ENCODE measurements at regions not wholly inside any gene's neighbourhood (a gene's known extent, or its start where the extent isn't known, plus 50 kb on each side); places are given as distances from the start of the nearest gene placed in this dataset.

- Histone ChIP-seq H3K36me3 (ENCODE audit: control insufficient read depth, insufficient read depth, low read length) (no peaks in the 10 kb centered on the region), H3K4me3 (ENCODE audit: low read depth, low read length) (no peak overlapping the region), H3K27ac (ENCODE audit: low read depth, low read length) (no peak overlapping the region), H3K27me3 (ENCODE audit: control insufficient read depth, insufficient read depth, low read length) (no peaks in the 10 kb centered on the region), H3K9me3 (ENCODE audit: control insufficient read depth, insufficient read depth, low read length) (peaks cover 44% of the 10 kb centered on the region), H3K9ac (ENCODE audit: low read depth, low read length) (no peak overlapping the region), H3K4me1 (ENCODE audit: control insufficient read depth, insufficient read depth, low read length) (no peaks in the 10 kb centered on the region)
Observed at GRCh38 chr1:5554784-5555183, 437.4 kb downstream of the NPHP4 start.

GRCh38 chr1:5554111-5554510 is 438.1 kb downstream of the NPHP4 start:
- Histone ChIP-seq H3K9me3 (ENCODE audit: control insufficient read depth, insufficient read depth, low read length) (peaks cover 44% of the 10 kb centered on the region), H3K36me3 (ENCODE audit: control insufficient read depth, insufficient read depth, low read length) (no peaks in the 10 kb centered on the region), H3K27me3 (ENCODE audit: control insufficient read depth, insufficient read depth, low read length) (no peaks in the 10 kb centered on the region), H3K4me3 (ENCODE audit: low read depth, low read length) (no peak overlapping the region), H3K9ac (ENCODE audit: low read depth, low read length) (no peak overlapping the region), H3K27ac (ENCODE audit: low read depth, low read length) (no peak overlapping the region), H3K4me1 (ENCODE audit: control insufficient read depth, insufficient read depth, low read length) (no peaks in the 10 kb centered on the region)

- H3K27ac ChIP-seq (ENCODE audit: low read depth, low read length): no peak overlapping the region
- no peak overlapping the region for H3K4me3 ChIP-seq (ENCODE audit: low read depth, low read length)
- no peaks in the 10 kb centered on the region for H3K4me1 ChIP-seq (ENCODE audit: control insufficient read depth, insufficient read depth, low read length)
- no peaks in the 10 kb centered on the region for H3K27me3 ChIP-seq (ENCODE audit: control insufficient read depth, insufficient read depth, low read length)
- no peaks in the 10 kb centered on the region for H3K36me3 ChIP-seq (ENCODE audit: control insufficient read depth, insufficient read depth, low read length)
- H3K9me3 ChIP-seq (ENCODE audit: control insufficient read depth, insufficient read depth, low read length): peaks cover 32% of the 10 kb centered on the region
- no peak overlapping the region for H3K9ac ChIP-seq (ENCODE audit: low read depth, low read length)
Observed at GRCh38 chr1:5552787-5553484, 439.3 kb downstream of the NPHP4 start.

GRCh38 chr1:5551274-5551975 is 440.8 kb downstream of the NPHP4 start:
- Histone ChIP-seq H3K36me3 (ENCODE audit: control insufficient read depth, insufficient read depth, low read length) (no peaks in the 10 kb centered on the region), H3K27ac (ENCODE audit: low read depth, low read length) (no peak overlapping the region), H3K9ac (ENCODE audit: low read depth, low read length) (no peak overlapping the region)

GRCh38 chr1:5548266-5548665 is 444.0 kb downstream of the NPHP4 start:
- Histone ChIP-seq H3K9me3 (ENCODE audit: control insufficient read depth, insufficient read depth, low read length) (peaks cover 8% of the 10 kb centered on the region; the same call in 1 of the 2 replicates), H3K27me3 (ENCODE audit: control insufficient read depth, insufficient read depth, low read length) (no peaks in the 10 kb centered on the region), H3K4me3 (ENCODE audit: low read depth, low read length) (no peak overlapping the region), H3K4me1 (ENCODE audit: control insufficient read depth, insufficient read depth, low read length) (no peaks in the 10 kb centered on the region), H3K27ac (ENCODE audit: low read depth, low read length) (no peak overlapping the region), H3K9ac (ENCODE audit: low read depth, low read length) (no peak overlapping the region), H3K36me3 (ENCODE audit: control insufficient read depth, insufficient read depth, low read length) (no peaks in the 10 kb centered on the region)

More at GRCh38 chr1:5551274-5551975, 440.8 kb downstream of the NPHP4 start:
- Histone ChIP-seq H3K4me1 (ENCODE audit: control insufficient read depth, insufficient read depth, low read length) (no peaks in the 10 kb centered on the region), H3K4me3 (ENCODE audit: low read depth, low read length) (no peak overlapping the region), H3K27me3 (ENCODE audit: control insufficient read depth, insufficient read depth, low read length) (no peaks in the 10 kb centered on the region), H3K9me3 (ENCODE audit: control insufficient read depth, insufficient read depth, low read length) (peaks cover 21% of the 10 kb centered on the region; the same call in 1 of the 2 replicates)

GRCh38 chr1:5543235-5543634 is 449.0 kb downstream of the NPHP4 start:
- Histone ChIP-seq H3K9ac (ENCODE audit: low read depth, low read length) (no peak overlapping the region), H3K27me3 (ENCODE audit: control insufficient read depth, insufficient read depth, low read length) (no peaks in the 10 kb centered on the region), H3K27ac (ENCODE audit: low read depth, low read length) (no peak overlapping the region), H3K4me1 (ENCODE audit: control insufficient read depth, insufficient read depth, low read length) (no peaks in the 10 kb centered on the region), H3K36me3 (ENCODE audit: control insufficient read depth, insufficient read depth, low read length) (no peaks in the 10 kb centered on the region), H3K4me3 (ENCODE audit: low read depth, low read length) (no peak overlapping the region), H3K9me3 (ENCODE audit: control insufficient read depth, insufficient read depth, low read length) (peaks cover 3% of the 10 kb centered on the region; the same call in 1 of the 2 replicates)

- Histone ChIP-seq H3K27me3 (ENCODE audit: control insufficient read depth, insufficient read depth, low read length) (no peaks in the 10 kb centered on the region), H3K27ac (ENCODE audit: low read depth, low read length) (no peak overlapping the region), H3K36me3 (ENCODE audit: control insufficient read depth, insufficient read depth, low read length) (no peaks in the 10 kb centered on the region), H3K4me1 (ENCODE audit: control insufficient read depth, insufficient read depth, low read length) (no peaks in the 10 kb centered on the region), H3K9ac (ENCODE audit: low read depth, low read length) (no peak overlapping the region), H3K9me3 (ENCODE audit: control insufficient read depth, insufficient read depth, low read length) (peaks cover 6% of the 10 kb centered on the region; the same call in 1 of the 2 replicates), H3K4me3 (ENCODE audit: low read depth, low read length) (no peak overlapping the region)
Observed at GRCh38 chr1:5532811-5533210, 459.4 kb downstream of the NPHP4 start.

GRCh38 chr1:5526822-5527551 is 465.2 kb downstream of the NPHP4 start:
- Histone ChIP-seq H3K36me3 (ENCODE audit: control insufficient read depth, insufficient read depth, low read length) (no peaks in the 10 kb centered on the region), H3K4me3 (ENCODE audit: low read depth, low read length) (no peak overlapping the region), H3K4me1 (ENCODE audit: control insufficient read depth, insufficient read depth, low read length) (no peaks in the 10 kb centered on the region), H3K9me3 (ENCODE audit: control insufficient read depth, insufficient read depth, low read length) (peaks cover 1% of the 10 kb centered on the region; the same call in 1 of the 2 replicates), H3K27ac (ENCODE audit: low read depth, low read length) (no peak overlapping the region), H3K27me3 (ENCODE audit: control insufficient read depth, insufficient read depth, low read length) (no peaks in the 10 kb centered on the region), H3K9ac (ENCODE audit: low read depth, low read length) (no peak overlapping the region)

- Histone ChIP-seq H3K9ac (ENCODE audit: low read depth, low read length) (no peak overlapping the region), H3K4me1 (ENCODE audit: control insufficient read depth, insufficient read depth, low read length) (no peaks in the 10 kb centered on the region), H3K4me3 (ENCODE audit: low read depth, low read length) (no peak overlapping the region), H3K27me3 (ENCODE audit: control insufficient read depth, insufficient read depth, low read length) (no peaks in the 10 kb centered on the region), H3K9me3 (ENCODE audit: control insufficient read depth, insufficient read depth, low read length) (no peaks in the 10 kb centered on the region), H3K27ac (ENCODE audit: low read depth, low read length) (no peak overlapping the region), H3K36me3 (ENCODE audit: control insufficient read depth, insufficient read depth, low read length) (no peaks in the 10 kb centered on the region)
Observed at GRCh38 chr1:5526385-5526750, 465.9 kb downstream of the NPHP4 start.

- no peak overlapping the region for H3K27ac ChIP-seq (ENCODE audit: low read depth, low read length)
- no peak overlapping the region for H3K4me3 ChIP-seq (ENCODE audit: low read depth, low read length)
- H3K27me3 ChIP-seq (ENCODE audit: control insufficient read depth, insufficient read depth, low read length): no peaks in the 10 kb centered on the region
- no peaks in the 10 kb centered on the region for H3K36me3 ChIP-seq (ENCODE audit: control insufficient read depth, insufficient read depth, low read length)
- H3K4me1 ChIP-seq (ENCODE audit: control insufficient read depth, insufficient read depth, low read length): no peaks in the 10 kb centered on the region
- H3K9ac ChIP-seq (ENCODE audit: low read depth, low read length): no peak overlapping the region
- no peaks in the 10 kb centered on the region for H3K9me3 ChIP-seq (ENCODE audit: control insufficient read depth, insufficient read depth, low read length)
Observed at GRCh38 chr1:5525597-5526384, 466.4 kb downstream of the NPHP4 start.

Data from HUES48 (cell line).